ENCODE measurements at regions not wholly inside any gene's neighbourhood (a gene's known extent, or its start where the extent isn't known, plus 50 kb on each side); places are given as distances from the start of the nearest gene placed in this dataset.
"Not testable (repeated sequence)": the region's sequence is repeated elsewhere in the genome, so short reads cannot be mapped to it uniquely, and the experiment has no call there.

- no peaks in the 10 kb centered on the region for H3K36me3 ChIP-seq (ENCODE audit: insufficient read depth, low read length)
- H3K27ac ChIP-seq (ENCODE audit: low read depth, low read length), result no peak overlapping the region
- no peaks in the 10 kb centered on the region for H3K4me1 ChIP-seq (ENCODE audit: insufficient read depth, low read length)
- no peaks in the 10 kb centered on the region for H3K27me3 ChIP-seq (ENCODE audit: insufficient read depth, low read length)
- WGBS, result 93% methylated on average over 2 of the region's 2 CpGs
- H3K4me3 ChIP-seq (ENCODE audit: low read length), result no peak overlapping the region
- no peak overlapping the region for H3K9ac ChIP-seq (ENCODE audit: low read depth, low read length)
- no peaks in the 10 kb centered on the region for H3K9me3 ChIP-seq (ENCODE audit: insufficient read depth, low read depth, low read length)
These were observed 90.6 kb upstream of the BCL2L14 start for GRCh38 chr12:11980115-11980514.

GRCh38 chr12:11981121-11981733 lies 89.5 kb upstream of the BCL2L14 start:
- Histone ChIP-seq H3K27me3 (ENCODE audit: insufficient read depth, low read length) (no peaks in the 10 kb centered on the region), H3K36me3 (ENCODE audit: insufficient read depth, low read length) (no peaks in the 10 kb centered on the region), H3K4me3 (ENCODE audit: low read length) (no peak overlapping the region), H3K4me1 (ENCODE audit: insufficient read depth, low read length) (no peaks in the 10 kb centered on the region), H3K9ac (ENCODE audit: low read depth, low read length) (no peak overlapping the region), H3K27ac (ENCODE audit: low read depth, low read length) (no peak overlapping the region), H3K9me3 (ENCODE audit: insufficient read depth, low read depth, low read length) (no peaks in the 10 kb centered on the region)
- 97% methylated on average over 7 of the region's 7 CpGs for WGBS

DNA sequence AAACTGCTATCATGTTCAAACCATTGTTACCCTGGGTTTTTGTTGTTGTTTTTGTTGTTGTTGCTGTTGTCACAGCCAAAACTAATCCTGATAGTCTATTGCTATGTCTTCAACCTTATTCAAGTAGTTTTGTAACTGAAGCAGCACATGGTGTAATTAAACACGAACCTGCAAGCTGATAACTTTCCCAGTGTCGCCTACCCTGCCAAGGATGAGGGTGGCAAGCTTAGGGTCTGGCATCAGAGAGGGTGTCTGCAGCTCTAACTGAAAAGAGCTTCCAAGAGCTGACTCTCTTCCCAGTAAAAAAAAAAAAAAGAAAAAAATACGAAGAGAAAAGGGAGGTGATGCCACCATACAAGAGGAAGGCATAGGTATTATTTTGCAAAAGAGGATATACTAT lies 86.3 kb upstream of the BCL2L14 start:
- WGBS, result 94% methylated on average over 2 of the region's 3 CpGs
- Histone ChIP-seq H3K9ac (ENCODE audit: low read depth, low read length) (no peak overlapping the region), H3K4me1 (ENCODE audit: insufficient read depth, low read length) (no peaks in the 10 kb centered on the region), H3K9me3 (ENCODE audit: insufficient read depth, low read depth, low read length) (no peaks in the 10 kb centered on the region), H3K27ac (ENCODE audit: low read depth, low read length) (no peak overlapping the region), H3K4me3 (ENCODE audit: low read length) (no peak overlapping the region), H3K36me3 (ENCODE audit: insufficient read depth, low read length) (no peaks in the 10 kb centered on the region), H3K27me3 (ENCODE audit: insufficient read depth, low read length) (no peaks in the 10 kb centered on the region)

GRCh38 chr12:11986165-11986564 lies 84.6 kb upstream of the BCL2L14 start:
- Histone ChIP-seq H3K4me3 (ENCODE audit: low read length) (no peak overlapping the region), H3K27me3 (ENCODE audit: insufficient read depth, low read length) (no peaks in the 10 kb centered on the region), H3K36me3 (ENCODE audit: insufficient read depth, low read length) (no peaks in the 10 kb centered on the region), H3K4me1 (ENCODE audit: insufficient read depth, low read length) (no peaks in the 10 kb centered on the region), H3K9me3 (ENCODE audit: insufficient read depth, low read depth, low read length) (no peaks in the 10 kb centered on the region), H3K27ac (ENCODE audit: low read depth, low read length) (no peak overlapping the region), H3K9ac (ENCODE audit: low read depth, low read length) (no peak overlapping the region)
- 97% methylated on average over 4 of the region's 5 CpGs for WGBS

DNA sequence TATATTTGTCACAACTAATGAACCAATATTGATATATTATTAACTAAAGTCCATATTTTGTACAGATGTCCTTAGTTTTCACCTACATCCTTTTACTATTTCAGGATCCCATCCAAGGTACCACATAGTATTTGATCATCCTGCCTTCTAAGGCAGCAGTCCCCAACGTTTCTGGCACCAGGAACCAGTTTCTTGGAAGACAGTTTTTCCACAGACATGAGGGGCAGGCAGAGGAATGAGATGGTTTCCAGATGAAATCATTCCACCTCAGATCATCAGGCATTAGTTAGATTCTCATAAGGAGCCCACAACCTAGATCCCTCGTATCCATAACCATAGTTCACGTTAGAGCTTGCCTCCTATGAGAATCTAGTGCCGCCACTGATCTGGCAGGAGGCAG lies 82.8 kb upstream of the BCL2L14 start:
- Histone ChIP-seq H3K27ac (ENCODE audit: low read depth, low read length) (no peak overlapping the region), H3K27me3 (ENCODE audit: insufficient read depth, low read length) (no peaks in the 10 kb centered on the region), H3K36me3 (ENCODE audit: insufficient read depth, low read length) (no peaks in the 10 kb centered on the region), H3K9ac (ENCODE audit: low read depth, low read length) (no peak overlapping the region), H3K9me3 (ENCODE audit: insufficient read depth, low read depth, low read length) (no peaks in the 10 kb centered on the region), H3K4me1 (ENCODE audit: insufficient read depth, low read length) (no peaks in the 10 kb centered on the region), H3K4me3 (ENCODE audit: low read length) (no peak overlapping the region)
- 92% methylated on average over 4 of the region's 4 CpGs for WGBS

- 93% methylated on average over 4 of the region's 4 CpGs for WGBS
- Histone ChIP-seq H3K27me3 (ENCODE audit: insufficient read depth, low read length) (no peaks in the 10 kb centered on the region), H3K9me3 (ENCODE audit: insufficient read depth, low read depth, low read length) (no peaks in the 10 kb centered on the region), H3K27ac (ENCODE audit: low read depth, low read length) (no peak overlapping the region), H3K4me1 (ENCODE audit: insufficient read depth, low read length) (no peaks in the 10 kb centered on the region), H3K9ac (ENCODE audit: low read depth, low read length) (no peak overlapping the region), H3K4me3 (ENCODE audit: low read length) (no peak overlapping the region), H3K36me3 (ENCODE audit: insufficient read depth, low read length) (no peaks in the 10 kb centered on the region)
These were observed 79.1 kb upstream of the BCL2L14 start for GRCh38 chr12:11991604-11992003.

DNA sequence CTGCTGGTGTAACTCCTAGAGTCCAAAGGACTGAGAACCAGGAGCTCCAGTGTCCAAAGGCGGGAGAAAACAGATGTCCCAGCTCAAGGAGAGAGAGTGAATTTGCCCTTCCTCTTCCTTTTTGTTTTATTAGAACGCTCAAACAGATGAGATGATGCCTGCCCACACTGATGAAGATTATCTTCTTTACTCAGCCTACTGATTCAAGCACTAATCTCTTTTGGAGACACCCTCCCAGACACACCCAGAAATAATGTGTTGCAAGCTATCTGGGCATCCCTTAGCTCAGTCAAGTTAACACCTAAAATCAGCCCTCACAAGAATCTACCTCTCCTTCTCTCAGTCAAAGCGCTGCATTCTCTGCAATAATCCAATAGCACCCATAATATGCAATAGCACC lies 78.2 kb upstream of the BCL2L14 start:
- Histone ChIP-seq H3K27me3 (ENCODE audit: insufficient read depth, low read length) (no peaks in the 10 kb centered on the region), H3K4me3 (ENCODE audit: low read length) (no peak overlapping the region), H3K27ac (ENCODE audit: low read depth, low read length) (no peak overlapping the region), H3K36me3 (ENCODE audit: insufficient read depth, low read length) (no peaks in the 10 kb centered on the region), H3K4me1 (ENCODE audit: insufficient read depth, low read length) (no peaks in the 10 kb centered on the region), H3K9me3 (ENCODE audit: insufficient read depth, low read depth, low read length) (no peaks in the 10 kb centered on the region), H3K9ac (ENCODE audit: low read depth, low read length) (no peak overlapping the region)
- WGBS, result 93% methylated on average over 3 of the region's 3 CpGs

DNA sequence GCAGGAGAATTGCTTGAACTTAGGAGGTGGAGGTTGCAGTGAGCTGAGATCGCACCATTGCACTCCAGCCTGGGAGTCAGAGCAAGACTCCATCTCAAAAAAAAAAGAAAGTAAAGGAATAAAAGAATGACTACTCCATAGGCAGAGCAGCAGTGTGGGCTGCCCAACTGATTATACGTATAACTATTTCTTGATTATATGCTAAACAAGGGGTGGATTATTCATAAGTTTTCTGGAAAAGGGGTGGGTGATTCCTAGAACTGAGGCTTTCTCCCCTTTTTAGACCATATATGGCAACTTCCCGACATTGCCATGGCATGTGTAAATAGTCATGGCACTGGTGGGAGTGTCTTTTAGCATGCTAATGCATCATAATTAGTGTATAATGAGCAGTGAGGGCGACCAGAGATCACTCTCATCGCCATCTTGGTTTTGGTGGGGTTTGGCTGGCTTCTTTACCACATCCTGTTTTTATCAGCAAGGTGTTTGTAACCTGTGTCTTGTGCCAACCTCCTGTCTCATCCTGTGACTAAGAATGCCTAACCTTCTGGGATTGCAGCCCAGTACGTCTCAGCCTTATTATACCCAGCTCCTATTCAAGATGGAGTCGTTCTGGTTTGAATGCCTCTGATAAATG lies 72.3 kb upstream of the BCL2L14 start:
- not testable (repeated sequence) for H3K27ac ChIP-seq (ENCODE audit: low read depth, low read length); H3K4me3 ChIP-seq (ENCODE audit: low read length); H3K9ac ChIP-seq (ENCODE audit: low read depth, low read length); H3K27me3 ChIP-seq (ENCODE audit: insufficient read depth, low read length); H3K4me1 ChIP-seq (ENCODE audit: insufficient read depth, low read length); H3K36me3 ChIP-seq (ENCODE audit: insufficient read depth, low read length); H3K9me3 ChIP-seq (ENCODE audit: insufficient read depth, low read depth, low read length)
- WGBS, result 82% methylated on average over 7 of the region's 7 CpGs

DNA sequence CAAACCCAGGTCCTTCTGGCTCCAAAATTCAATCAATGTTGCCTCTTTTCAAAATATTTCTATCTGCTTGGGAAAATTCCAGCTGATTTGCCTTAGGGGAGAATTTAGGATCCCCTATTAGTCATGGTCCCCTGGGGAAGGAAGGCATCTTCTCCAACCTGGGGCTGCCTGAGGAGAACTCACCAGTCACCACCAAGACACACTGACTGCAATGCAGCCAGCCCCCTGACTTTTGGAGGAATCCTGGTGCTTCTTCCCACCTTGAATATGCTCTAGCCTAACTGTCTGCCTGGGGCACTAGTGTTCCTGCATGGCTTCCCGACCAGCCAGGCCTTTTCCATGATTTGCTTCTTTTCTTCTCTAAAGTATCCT lies 71.8 kb upstream of the BCL2L14 start:
- WGBS, result 95% methylated on average over 1 of the region's 1 CpG
- Histone ChIP-seq H3K36me3 (ENCODE audit: insufficient read depth, low read length) (no peaks in the 10 kb centered on the region), H3K4me3 (ENCODE audit: low read length) (no peak overlapping the region), H3K27me3 (ENCODE audit: insufficient read depth, low read length) (no peaks in the 10 kb centered on the region), H3K9ac (ENCODE audit: low read depth, low read length) (no peak overlapping the region), H3K4me1 (ENCODE audit: insufficient read depth, low read length) (no peaks in the 10 kb centered on the region), H3K27ac (ENCODE audit: low read depth, low read length) (no peak overlapping the region), H3K9me3 (ENCODE audit: insufficient read depth, low read depth, low read length) (no peaks in the 10 kb centered on the region)

DNA sequence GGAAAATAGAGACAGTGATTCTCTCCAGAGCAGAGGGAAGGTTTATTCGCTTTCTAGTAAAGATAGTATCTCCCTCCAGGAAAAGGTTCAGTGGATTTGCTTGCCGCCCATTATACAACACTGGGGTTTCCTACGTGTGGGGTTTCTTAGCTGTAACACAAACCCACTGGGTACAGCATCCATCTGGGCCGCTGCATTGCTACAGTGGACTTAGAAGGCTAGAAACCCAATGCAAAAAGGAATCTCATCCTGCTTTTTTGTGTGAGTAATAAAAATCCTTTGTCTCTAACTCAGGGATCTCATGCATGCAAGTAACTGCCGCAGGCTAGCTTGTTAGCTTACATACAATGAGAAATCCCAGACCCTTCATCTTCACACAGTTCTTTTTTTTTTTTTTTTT lies 67.1 kb upstream of the BCL2L14 start:
- no peak overlapping the region for H3K4me3 ChIP-seq (ENCODE audit: low read length)
- H3K27me3 ChIP-seq (ENCODE audit: insufficient read depth, low read length), result no peaks in the 10 kb centered on the region
- no peak overlapping the region for H3K27ac ChIP-seq (ENCODE audit: low read depth, low read length)
- peaks cover 12% of the 10 kb centered on the region for H3K4me1 ChIP-seq (ENCODE audit: insufficient read depth, low read length)
- H3K9me3 ChIP-seq (ENCODE audit: insufficient read depth, low read depth, low read length), result no peaks in the 10 kb centered on the region
- H3K9ac ChIP-seq (ENCODE audit: low read depth, low read length), result no peak overlapping the region
- 93% methylated on average over 5 of the region's 5 CpGs for WGBS
- H3K36me3 ChIP-seq (ENCODE audit: insufficient read depth, low read length), result no peaks in the 10 kb centered on the region

- H3K36me3 ChIP-seq (ENCODE audit: insufficient read depth, low read length), result no peaks in the 10 kb centered on the region
- no peak overlapping the region for H3K27ac ChIP-seq (ENCODE audit: low read depth, low read length)
- H3K4me3 ChIP-seq (ENCODE audit: low read length), result no peak overlapping the region
- H3K9ac ChIP-seq (ENCODE audit: low read depth, low read length), result no peak overlapping the region
- H3K4me1 ChIP-seq (ENCODE audit: insufficient read depth, low read length), result peaks cover 17% of the 10 kb centered on the region
- H3K9me3 ChIP-seq (ENCODE audit: insufficient read depth, low read depth, low read length), result no peaks in the 10 kb centered on the region
- 92% methylated on average over 3 of the region's 3 CpGs for WGBS
- no peaks in the 10 kb centered on the region for H3K27me3 ChIP-seq (ENCODE audit: insufficient read depth, low read length)
These were observed 66.2 kb upstream of the BCL2L14 start for GRCh38 chr12:12004524-12004923.
